ENCODE measurements at regions not wholly inside any gene's neighbourhood (a gene's known extent, or its start where the extent isn't known, plus 50 kb on each side); places are given as distances from the start of the nearest gene placed in this dataset.

- no peak overlapping the region for H3K4me3 ChIP-seq (ENCODE audit: low read depth, low read length)
- DNase-seq (ENCODE audit: low read depth) = no peak
- TF ChIP-seq CTCF (IDR thresholded peaks at IDR 0.05; ENCODE audit: insufficient read depth, low read depth, low read length) = no peak
These were observed 194.3 kb upstream of the RGS18 start for GRCh38 chr1:191963781-191964455.

- DNase-seq (ENCODE audit: low read depth) = no peak
These were observed 189.0 kb upstream of the RGS18 start for GRCh38 chr1:191969290-191969689.

GRCh38 chr1:191970116-191970515 is 188.1 kb upstream of the RGS18 start:
- no peak overlapping the region for H3K4me3 ChIP-seq (ENCODE audit: low read depth, low read length)
- DNase-seq (ENCODE audit: low read depth) = no peak
- no peak for TF ChIP-seq CTCF (IDR thresholded peaks at IDR 0.05; ENCODE audit: insufficient read depth, low read depth, low read length)

More at GRCh38 chr1:191969290-191969689, 189.0 kb upstream of the RGS18 start:
- H3K4me3 ChIP-seq (ENCODE audit: low read depth, low read length) = no peak overlapping the region
- no peak for TF ChIP-seq CTCF (IDR thresholded peaks at IDR 0.05; ENCODE audit: insufficient read depth, low read depth, low read length)

- no peak overlapping the region for H3K4me3 ChIP-seq (ENCODE audit: low read depth, low read length)
- DNase-seq (ENCODE audit: low read depth) = no peak
- TF ChIP-seq CTCF (IDR thresholded peaks at IDR 0.05; ENCODE audit: insufficient read depth, low read depth, low read length) = no peak
These were observed 186.8 kb upstream of the RGS18 start for GRCh38 chr1:191971447-191971846.

- no peak overlapping the region for H3K4me3 ChIP-seq (ENCODE audit: low read depth, low read length)
- DNase-seq (ENCODE audit: low read depth) = no peak
- no peak for TF ChIP-seq CTCF (IDR thresholded peaks at IDR 0.05; ENCODE audit: insufficient read depth, low read depth, low read length)
These were observed 184.3 kb upstream of the RGS18 start for GRCh38 chr1:191974004-191974403.

GRCh38 chr1:191977874-191978506 is 180.3 kb upstream of the RGS18 start:
- TF ChIP-seq CTCF (IDR thresholded peaks at IDR 0.05; ENCODE audit: insufficient read depth, low read depth, low read length) = no peak
- no peak for DNase-seq (ENCODE audit: low read depth)
- no peak overlapping the region for H3K4me3 ChIP-seq (ENCODE audit: low read depth, low read length)
